Adrenal gland (tissue), 5 donors: ENCODE measurements at regions not wholly inside any gene's neighbourhood (a gene's known extent, or its start where the extent isn't known, plus 50 kb on each side); places are given as distances from the start of the nearest gene placed in this dataset.

Source experiments
- POLR2A ChIP-seq, 2 donors: fragments of 450-650 bp; IDR thresholded peaks; one replicate each; pipeline ENCODE4 v1.6.1; 2017; ENCODE audit warnings: antibody characterized with exemption in 2 of 2, mild to moderate bottlenecking in 2 of 2, moderate library complexity in 1 of 2
- TF ChIP-seq, protein P1 (sequence below), 6 experiments: fragments of 450-650 bp in 4 of 6; fragments of 200-600 bp in 2 of 6; sonication (generic) in 1 of 6; IDR thresholded peaks; 1 replicate in 5 of 6; 2 replicates in 1 of 6; pipeline versions ENCODE4 v1.5.1 to v1.8.0; 2016 to 2021; ENCODE audit warnings: antibody characterized with exemption in 6 of 6, mild to moderate bottlenecking in 2 of 6, moderate library complexity in 1 of 6
- donor health status: DM: no; HTN: no; CAD: no.

GRCh38 chr2:39547811-39548719 is 111.0 kb upstream of the MAP4K3 start:
- TF ChIP-seq POLR2A (IDR thresholded peaks at IDR 0.05), result no peak
- TF ChIP-seq, protein P1, sequence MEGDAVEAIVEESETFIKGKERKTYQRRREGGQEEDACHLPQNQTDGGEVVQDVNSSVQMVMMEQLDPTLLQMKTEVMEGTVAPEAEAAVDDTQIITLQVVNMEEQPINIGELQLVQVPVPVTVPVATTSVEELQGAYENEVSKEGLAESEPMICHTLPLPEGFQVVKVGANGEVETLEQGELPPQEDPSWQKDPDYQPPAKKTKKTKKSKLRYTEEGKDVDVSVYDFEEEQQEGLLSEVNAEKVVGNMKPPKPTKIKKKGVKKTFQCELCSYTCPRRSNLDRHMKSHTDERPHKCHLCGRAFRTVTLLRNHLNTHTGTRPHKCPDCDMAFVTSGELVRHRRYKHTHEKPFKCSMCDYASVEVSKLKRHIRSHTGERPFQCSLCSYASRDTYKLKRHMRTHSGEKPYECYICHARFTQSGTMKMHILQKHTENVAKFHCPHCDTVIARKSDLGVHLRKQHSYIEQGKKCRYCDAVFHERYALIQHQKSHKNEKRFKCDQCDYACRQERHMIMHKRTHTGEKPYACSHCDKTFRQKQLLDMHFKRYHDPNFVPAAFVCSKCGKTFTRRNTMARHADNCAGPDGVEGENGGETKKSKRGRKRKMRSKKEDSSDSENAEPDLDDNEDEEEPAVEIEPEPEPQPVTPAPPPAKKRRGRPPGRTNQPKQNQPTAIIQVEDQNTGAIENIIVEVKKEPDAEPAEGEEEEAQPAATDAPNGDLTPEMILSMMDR (IDR thresholded peaks at IDR 0.05), result no peak
